Mesothelial cell of epicardium (in vitro differentiated cells): ENCODE measurements at regions not wholly inside any gene's neighbourhood (a gene's known extent, or its start where the extent isn't known, plus 50 kb on each side); places are given as distances from the start of the nearest gene placed in this dataset.
A peak's percentile ranks its signal among the peaks of the same experiment; 100 is the strongest.

ENCODE experiments used
- DNase-seq, 2 experiments: peaks; one replicate each; pipeline ENCODE4 v3.0.0; 2021; ENCODE audit warnings: low spot score in 2 of 2; ENCODE audit not compliant: unreplicated experiment in 2 of 2
- H3K27ac Mint-ChIP-seq: 2 replicates; pipeline ENCODE4 v1.8.0; 2021; ENCODE audit warnings: mixed read lengths
- H3K27me3 Mint-ChIP-seq: 2 replicates; pipeline ENCODE4 v1.8.0; 2021; ENCODE audit warnings: low read depth, mixed read lengths
- H3K36me3 Mint-ChIP-seq: 2 replicates; pipeline ENCODE4 v1.8.0; 2021; ENCODE audit warnings: mixed read lengths
- H3K4me1 Mint-ChIP-seq: 2 replicates; pipeline ENCODE4 v1.8.0; 2021; ENCODE audit warnings: mixed read lengths
- H3K4me3 Mint-ChIP-seq: 2 replicates; pipeline ENCODE4 v1.8.0; 2021; ENCODE audit warnings: mild to moderate bottlenecking, moderate library complexity, mixed read lengths
- H3K9me3 Mint-ChIP-seq: 2 replicates; pipeline ENCODE4 v1.8.0; 2021; ENCODE audit warnings: mixed read lengths
- TF ChIP-seq, protein P1 (sequence below): fragments of 200-600 bp; sonication (generic); IDR thresholded peaks from one replicate; pipeline ENCODE4 v1.5.0; 2021; ENCODE audit warnings: antibody characterized with exemption; ENCODE audit not compliant: unreplicated experiment

DNA sequence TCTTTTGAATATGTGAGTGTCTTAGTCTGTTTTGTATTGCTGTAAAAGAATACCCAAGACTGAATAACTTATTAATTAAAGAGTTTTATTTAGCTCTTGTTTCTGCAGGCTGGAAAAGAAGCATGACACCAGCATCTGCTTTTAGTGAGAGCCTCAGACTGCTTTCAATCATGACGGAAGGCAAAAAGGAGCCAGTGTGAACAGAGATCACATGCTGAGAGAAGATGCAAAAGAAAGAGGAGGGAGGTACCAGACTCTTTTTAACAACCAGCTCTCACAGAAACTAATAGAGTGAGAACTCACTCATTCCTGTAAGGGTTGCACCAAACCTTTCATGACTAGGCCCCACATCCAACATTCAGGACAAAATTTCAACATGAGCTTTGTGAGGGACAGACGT lies 101.6 kb upstream of the HNMT start:
- H3K36me3 Mint-ChIP-seq, result no peaks in the 10 kb centered on the region
- no peak overlapping the region for H3K4me3 Mint-ChIP-seq
- no peak overlapping the region for H3K27ac Mint-ChIP-seq
- no peak for DNase-seq
- TF ChIP-seq, protein P1, sequence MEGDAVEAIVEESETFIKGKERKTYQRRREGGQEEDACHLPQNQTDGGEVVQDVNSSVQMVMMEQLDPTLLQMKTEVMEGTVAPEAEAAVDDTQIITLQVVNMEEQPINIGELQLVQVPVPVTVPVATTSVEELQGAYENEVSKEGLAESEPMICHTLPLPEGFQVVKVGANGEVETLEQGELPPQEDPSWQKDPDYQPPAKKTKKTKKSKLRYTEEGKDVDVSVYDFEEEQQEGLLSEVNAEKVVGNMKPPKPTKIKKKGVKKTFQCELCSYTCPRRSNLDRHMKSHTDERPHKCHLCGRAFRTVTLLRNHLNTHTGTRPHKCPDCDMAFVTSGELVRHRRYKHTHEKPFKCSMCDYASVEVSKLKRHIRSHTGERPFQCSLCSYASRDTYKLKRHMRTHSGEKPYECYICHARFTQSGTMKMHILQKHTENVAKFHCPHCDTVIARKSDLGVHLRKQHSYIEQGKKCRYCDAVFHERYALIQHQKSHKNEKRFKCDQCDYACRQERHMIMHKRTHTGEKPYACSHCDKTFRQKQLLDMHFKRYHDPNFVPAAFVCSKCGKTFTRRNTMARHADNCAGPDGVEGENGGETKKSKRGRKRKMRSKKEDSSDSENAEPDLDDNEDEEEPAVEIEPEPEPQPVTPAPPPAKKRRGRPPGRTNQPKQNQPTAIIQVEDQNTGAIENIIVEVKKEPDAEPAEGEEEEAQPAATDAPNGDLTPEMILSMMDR, result no peak
- no peaks in the 10 kb centered on the region for H3K27me3 Mint-ChIP-seq
- H3K4me1 Mint-ChIP-seq, result peaks cover 18% of the 10 kb centered on the region
- H3K9me3 Mint-ChIP-seq, result no peaks in the 10 kb centered on the region

DNA sequence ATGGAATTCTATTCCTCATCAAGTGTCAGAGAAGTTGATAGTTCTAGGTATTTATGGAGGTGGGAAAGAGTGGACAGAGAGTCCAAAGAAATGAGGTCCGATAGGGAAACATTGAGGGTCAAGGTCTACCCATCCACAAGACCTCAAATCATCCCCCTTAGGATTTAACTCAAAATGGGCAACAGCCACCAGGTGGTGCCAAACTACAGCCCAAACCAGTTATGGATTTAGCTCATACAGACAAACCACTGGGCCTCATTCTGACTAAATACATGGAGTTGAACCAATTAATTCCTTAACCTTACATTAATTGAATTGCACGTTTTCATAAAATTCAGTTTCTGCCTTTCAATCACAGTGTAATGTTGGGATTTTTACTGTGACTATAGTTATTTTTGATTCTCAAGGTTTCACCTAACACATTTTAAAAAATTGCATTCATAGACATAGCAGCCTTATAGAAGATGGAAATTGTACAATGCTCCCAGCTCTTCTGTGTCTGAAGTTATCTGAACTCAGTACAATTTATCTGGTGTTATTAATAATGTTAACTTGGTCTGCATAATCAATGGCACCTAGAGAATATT lies 98.2 kb upstream of the HNMT start:
- Mint-ChIP-seq H3K4me3 (no peak overlapping the region), H3K9me3 (no peaks in the 10 kb centered on the region), H3K36me3 (no peaks in the 10 kb centered on the region), H3K4me1 (peaks cover 2% of the 10 kb centered on the region), H3K27ac (no peak overlapping the region), H3K27me3 (no peaks in the 10 kb centered on the region)
- TF ChIP-seq, protein P1, result peak; percentile 59
- peak in 1 of 2 experiments; percentile 67 for DNase-seq

DNA sequence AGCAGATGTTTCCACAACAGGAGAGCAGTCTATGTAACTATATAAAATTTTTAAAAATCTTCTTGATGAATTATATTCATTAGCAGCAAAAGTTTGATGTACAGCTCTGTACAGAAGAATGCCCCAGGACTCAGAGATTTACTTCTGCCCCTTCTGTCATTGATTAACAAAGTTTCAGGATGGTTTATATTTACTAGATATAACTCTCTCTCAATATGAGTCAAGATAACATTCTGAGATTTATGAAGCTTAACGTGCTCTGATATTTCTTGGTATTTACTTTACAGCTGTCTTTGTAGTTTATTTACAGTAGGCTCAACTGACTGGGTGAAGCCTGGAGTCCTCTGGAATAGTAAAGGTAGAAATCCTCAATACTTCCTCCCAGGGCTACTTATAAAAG lies 93.6 kb upstream of the HNMT start:
- TF ChIP-seq, protein P1, result no peak
- no peak overlapping the region for H3K4me3 Mint-ChIP-seq
- H3K4me1 Mint-ChIP-seq, result peaks cover 18% of the 10 kb centered on the region
- DNase-seq, result no peak
- no peaks in the 10 kb centered on the region for H3K9me3 Mint-ChIP-seq
- H3K27me3 Mint-ChIP-seq, result no peaks in the 10 kb centered on the region
- H3K27ac Mint-ChIP-seq, result no peak overlapping the region
- H3K36me3 Mint-ChIP-seq, result no peaks in the 10 kb centered on the region

DNA sequence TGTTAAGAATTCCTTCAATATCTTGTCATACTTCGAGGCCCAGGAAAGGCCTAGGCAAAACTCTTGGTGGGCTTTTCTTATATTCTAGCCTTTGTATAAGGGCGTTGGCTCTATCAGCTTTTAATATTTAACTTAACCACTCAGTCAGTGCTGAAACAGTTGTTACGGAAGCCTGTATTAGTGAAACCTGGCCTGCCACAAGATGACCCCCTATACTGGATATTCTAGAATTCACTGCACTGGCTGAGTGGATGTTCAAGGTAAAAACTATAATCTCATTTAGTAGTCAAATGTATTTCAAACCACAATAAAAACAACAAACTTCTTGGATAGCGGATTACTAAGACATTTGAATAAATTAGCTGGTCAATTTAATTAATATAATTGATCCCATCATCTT lies 91.7 kb upstream of the HNMT start:
- DNase-seq, result no peak
- no peaks in the 10 kb centered on the region for H3K9me3 Mint-ChIP-seq
- H3K27me3 Mint-ChIP-seq, result no peaks in the 10 kb centered on the region
- TF ChIP-seq, protein P1, result no peak
- H3K27ac Mint-ChIP-seq, result no peak overlapping the region
- no peak overlapping the region for H3K4me3 Mint-ChIP-seq
- H3K36me3 Mint-ChIP-seq, result no peaks in the 10 kb centered on the region
- peaks cover 18% of the 10 kb centered on the region for H3K4me1 Mint-ChIP-seq

DNA sequence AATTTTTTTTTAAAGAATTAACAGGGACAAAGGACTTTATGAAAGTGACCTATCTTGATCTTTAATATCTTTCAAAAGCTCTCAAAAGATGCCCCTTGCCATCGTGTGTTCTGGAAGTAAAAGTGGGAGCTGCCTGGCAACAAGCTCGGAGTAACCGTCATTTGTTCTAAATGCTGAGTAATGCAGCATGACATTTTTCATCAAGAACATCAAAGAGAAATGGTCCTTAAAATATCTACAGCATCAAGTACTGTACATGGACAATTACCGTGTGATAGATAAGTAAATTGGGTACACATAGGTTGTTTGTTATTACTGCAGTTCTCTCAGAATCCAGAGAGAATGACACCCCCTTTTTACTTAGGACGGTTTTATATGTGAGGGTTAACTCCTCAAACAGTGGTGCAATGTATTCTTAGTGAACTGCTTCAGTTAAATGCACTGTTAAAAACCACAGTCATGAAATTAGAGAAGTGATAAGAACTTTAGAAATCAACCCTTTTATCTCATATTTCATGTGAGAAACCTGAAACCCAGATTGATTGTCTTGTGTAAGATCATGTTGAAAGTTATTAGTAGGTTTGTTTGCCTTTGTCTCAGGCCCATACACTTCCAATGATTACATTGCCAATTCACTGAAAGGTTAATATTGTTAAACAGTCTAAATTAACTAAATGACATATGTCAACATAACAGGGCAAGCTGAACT lies 90.6 kb upstream of the HNMT start:
- no peaks in the 10 kb centered on the region for H3K9me3 Mint-ChIP-seq
- H3K36me3 Mint-ChIP-seq, result no peaks in the 10 kb centered on the region
- H3K4me3 Mint-ChIP-seq, result no peak overlapping the region
- peaks cover 18% of the 10 kb centered on the region for H3K4me1 Mint-ChIP-seq
- H3K27me3 Mint-ChIP-seq, result no peaks in the 10 kb centered on the region
- TF ChIP-seq, protein P1, result no peak
- H3K27ac Mint-ChIP-seq, result no peak overlapping the region
- no peak for DNase-seq
